Transverse colon (tissue), 4 donors: ENCODE measurements at regions not wholly inside any gene's neighbourhood (a gene's known extent, or its start where the extent isn't known, plus 50 kb on each side); places are given as distances from the start of the nearest gene placed in this dataset.
"Not testable (repeated sequence)": the region's sequence is repeated elsewhere in the genome, so short reads cannot be mapped to it uniquely, and the experiment has no call there.

Experiments
- DNase-seq: peaks from one replicate; pipeline ENCODE4 v3.0.0-alpha.2; 2019
- H3K27ac ChIP-seq, 4 donors: fragments of 200-600 bp; sonication (generic); 2 replicates each; pipeline ENCODE4 v1.5.1; 2016 to 2018; ENCODE audit warnings: inconsistent platforms in 4 of 4
- H3K27me3 ChIP-seq: fragments of 200-600 bp; sonication (generic); 2 replicates; pipeline ENCODE4 v1.5.1; 2017; ENCODE audit warnings: inconsistent platforms
- H3K36me3 ChIP-seq, 4 donors: fragments of 200-600 bp; sonication (generic); 2 replicates each; pipeline ENCODE4 v1.5.1; 2017 to 2019; ENCODE audit warnings: inconsistent platforms in 4 of 4
- H3K4me1 ChIP-seq, 4 donors: fragments of 200-600 bp; sonication (generic); 2 replicates each; pipeline ENCODE4 v1.5.1; 2017 to 2020; ENCODE audit warnings: inconsistent platforms in 4 of 4
- H3K4me3 ChIP-seq, 4 donors: fragments of 200-600 bp; sonication (generic); 1 replicate in 1 of 4; 2 replicates in 3 of 4; pipeline versions ENCODE4 v1.5.1 to v1.6.1; 2017 to 2019; ENCODE audit warnings: inconsistent platforms in 4 of 4
- H3K9me3 ChIP-seq, 2 donors: fragments of 200-600 bp; sonication (generic); 2 replicates each; pipeline ENCODE4 v1.5.1; 2017 to 2019; ENCODE audit warnings: inconsistent platforms in 2 of 2
- CTCF ChIP-seq, 5 experiments: fragments of 200-600 bp in 3 of 5; fragments of 450-650 bp in 2 of 5; sonication (generic) in 3 of 5; IDR thresholded peaks; 1 replicate in 2 of 5; 2 replicates in 3 of 5; pipeline ENCODE4 v1.5.1; 2016 to 2017; ENCODE audit warnings: antibody characterized with exemption in 5 of 5, inconsistent platforms in 3 of 5, mild to moderate bottlenecking in 2 of 5, moderate library complexity in 1 of 5
- EP300 ChIP-seq: sonication (generic); formaldehyde crosslinking; IDR thresholded peaks from one replicate; pipeline ENCODE4 v1.6.1; 2017; ENCODE audit warnings: antibody characterized with exemption, low read depth
- POLR2A ChIP-seq: fragments of 450-650 bp; IDR thresholded peaks from one replicate; pipeline ENCODE4 v1.6.1; 2016; ENCODE audit warnings: antibody characterized with exemption, mild to moderate bottlenecking, moderate library complexity
- POLR2AphosphoS5 ChIP-seq, 3 donors: sonication (generic); formaldehyde crosslinking; IDR thresholded peaks; one replicate each; pipeline ENCODE4 v1.6.1; 2016; ENCODE audit warnings: antibody characterized with exemption in 3 of 3
- WGBS, 2 donors: methylation state at CpG; one replicate each; pipeline ENCODE4 v1.1.5; 2018; ENCODE audit warnings: low coverage in 1 of 2; 5-methylcytosine and 5-hydroxymethylcytosine counted together
- in situ Hi-C, 4 donors: fragments of 200-750 bp; cut with MboI; loops; one replicate each; pipeline versions ENCODE4 v1.15.0 to v1.15.1; 2017; ENCODE audit warnings: low sequenced_read_pairs in 3 of 4, low pct_ligation_motif_present in 1 of 4, low pct_unique_long_range_greater_than_20kb in 1 of 4
- intact Hi-C: fragments of 100-400 bp; cut with DNase I; formaldehyde crosslinking; loops from one replicate; pipeline ENCODE4 v1.15.1; 2023; ENCODE audit warnings: low total_unique reads

GRCh38 chr15:36050899-36051298 is 504.9 kb upstream of the DPH6 start:
- intact Hi-C loops, result no loop called here
- no peaks in the 10 kb centered on the region for H3K36me3 ChIP-seq
- H3K27me3 ChIP-seq, result no peaks in the 10 kb centered on the region
- H3K27ac ChIP-seq, result no peak overlapping the region
- no peaks in the 10 kb centered on the region for H3K9me3 ChIP-seq
- TF ChIP-seq EP300 (no peak), POLR2A (no peak), CTCF (IDR thresholded peaks at IDR 0.05) (no peak), POLR2AphosphoS5 (IDR thresholded peaks at IDR 0.05) (no peak)
- 80 to 87% methylated on average over 1 of the region's 1 CpG for WGBS, 2 donors
- DNase-seq, result no peak
- H3K4me3 ChIP-seq, result no peak overlapping the region
- no peaks in the 10 kb centered on the region for H3K4me1 ChIP-seq
- in situ Hi-C loops, result no loop called here

GRCh38 chr15:36052641-36053040 is 506.7 kb upstream of the DPH6 start:
- H3K27me3 ChIP-seq, H3K4me3 ChIP-seq, DNase-seq, H3K36me3 ChIP-seq, intact Hi-C loops, H3K4me1 ChIP-seq, H3K9me3 ChIP-seq, in situ Hi-C loops, H3K27ac ChIP-seq: not testable (repeated sequence)
- WGBS, 2 donors, result 14 to 23% methylated on average over 1 of the region's 1 CpG

- Histone ChIP-seq H3K27ac (no peak overlapping the region), H3K27me3 (no peaks in the 10 kb centered on the region), H3K4me1 (no peaks in the 10 kb centered on the region), H3K9me3 (no peaks in the 10 kb centered on the region), H3K36me3 (no peaks in the 10 kb centered on the region), H3K4me3 (no peak overlapping the region)
- WGBS, 2 donors, result 60 to 66% methylated on average over 1 of the region's 1 CpG
- intact Hi-C loops, result no loop called here
- TF ChIP-seq POLR2A (no peak), POLR2AphosphoS5 (IDR thresholded peaks at IDR 0.05) (no peak), CTCF (IDR thresholded peaks at IDR 0.05) (no peak), EP300 (no peak)
- in situ Hi-C loops, result no loop called here
- no peak for DNase-seq
Measured at GRCh38 chr15:36053746-36054145, 507.8 kb upstream of the DPH6 start.

GRCh38 chr15:36059596-36059995 is 513.6 kb upstream of the DPH6 start:
- intact Hi-C loops, result no loop called here
- Histone ChIP-seq H3K27me3 (no peaks in the 10 kb centered on the region), H3K4me1 (no peaks in the 10 kb centered on the region), H3K27ac (no peak overlapping the region), H3K4me3 (no peak overlapping the region), H3K36me3 (no peaks in the 10 kb centered on the region), H3K9me3 (no peaks in the 10 kb centered on the region)
- 71 to 83% methylated on average over 3 of the region's 3 CpGs for WGBS, 2 donors
- in situ Hi-C loops, result no loop called here
- no peak for DNase-seq
- TF ChIP-seq POLR2AphosphoS5 (IDR thresholded peaks at IDR 0.05) (no peak), CTCF (IDR thresholded peaks at IDR 0.05) (no peak), POLR2A (no peak), EP300 (no peak)

- Histone ChIP-seq H3K27ac (no peak overlapping the region), H3K4me1 (no peaks in the 10 kb centered on the region), H3K9me3 (no peaks in the 10 kb centered on the region), H3K4me3 (no peak overlapping the region), H3K27me3 (no peaks in the 10 kb centered on the region), H3K36me3 (no peaks in the 10 kb centered on the region)
- DNase-seq, result no peak
- no peak for TF ChIP-seq EP300
- intact Hi-C loops (no loop called here), in situ Hi-C loops (no loop called here)
- WGBS, 2 donors, result 86% methylated on average over 4 of the region's 4 CpGs
Measured at GRCh38 chr15:36062357-36062756, 516.4 kb upstream of the DPH6 start.
